NCI-H226 (cell line): ENCODE measurements at regions not wholly inside any gene's neighbourhood (a gene's known extent, or its start where the extent isn't known, plus 50 kb on each side); places are given as distances from the start of the nearest gene placed in this dataset.

Experiments
- DNase-seq: peaks from one replicate; pipeline ENCODE4 v3.0.0-alpha.2; 2015

GRCh38 chr5:167769846-167770413, 521.5 kb upstream of the WWC1 start:
- DNase-seq, result no peak

GRCh38 chr5:167770461-167770860, 521.0 kb upstream of the WWC1 start:
- peak; percentile 69 for DNase-seq

- no peak for DNase-seq
These were observed 519.9 kb upstream of the WWC1 start for GRCh38 chr5:167771571-167771970.

GRCh38 chr5:167773668-167774301, 517.7 kb upstream of the WWC1 start:
- DNase-seq, result no peak

GRCh38 chr5:167777746-167778145, 513.7 kb upstream of the WWC1 start:
- no peak for DNase-seq

GRCh38 chr5:167778228-167778627, 513.2 kb upstream of the WWC1 start:
- no peak for DNase-seq

- no peak for DNase-seq
These were observed 511.8 kb upstream of the WWC1 start for GRCh38 chr5:167779644-167780043.

- no peak for DNase-seq
These were observed 511.3 kb upstream of the WWC1 start for GRCh38 chr5:167780177-167780576.

GRCh38 chr5:167783145-167783817, 508.2 kb upstream of the WWC1 start:
- no peak for DNase-seq

- DNase-seq, result no peak
These were observed 506.3 kb upstream of the WWC1 start for GRCh38 chr5:167785106-167785505.

GRCh38 chr5:167785901-167786300, 505.5 kb upstream of the WWC1 start:
- no peak for DNase-seq

- DNase-seq, result no peak
These were observed 504.4 kb upstream of the WWC1 start for GRCh38 chr5:167786871-167787578.

GRCh38 chr5:167790045-167790444, 501.4 kb upstream of the WWC1 start:
- DNase-seq, result no peak

GRCh38 chr5:167790462-167791260, 500.8 kb upstream of the WWC1 start:
- peak; percentile 62 for DNase-seq

GRCh38 chr5:167792514-167792913, 498.9 kb upstream of the WWC1 start:
- no peak for DNase-seq

GRCh38 chr5:167793700-167794099, 497.7 kb upstream of the WWC1 start:
- no peak for DNase-seq

- no peak for DNase-seq
These were observed 497.3 kb upstream of the WWC1 start for GRCh38 chr5:167794121-167794520.

GRCh38 chr5:167796672-167797071, 494.8 kb upstream of the WWC1 start:
- peak; percentile 41 for DNase-seq

- peak; percentile 55 for DNase-seq
These were observed 493.5 kb upstream of the WWC1 start for GRCh38 chr5:167797933-167798332.

- no peak for DNase-seq
These were observed 493.0 kb upstream of the WWC1 start for GRCh38 chr5:167798448-167798847.

- no peak for DNase-seq
These were observed 491.0 kb upstream of the WWC1 start for GRCh38 chr5:167800427-167800826.

- DNase-seq, result no peak
These were observed 489.4 kb upstream of the WWC1 start for GRCh38 chr5:167801999-167802398.
